SU-DHL-6 (cell line): ENCODE measurements at regions not wholly inside any gene's neighbourhood (a gene's known extent, or its start where the extent isn't known, plus 50 kb on each side); places are given as distances from the start of the nearest gene placed in this dataset.

Experiments
- H2AFZ ChIP-seq: fragments of 200-600 bp; sonication (generic); 2 replicates; pipeline ENCODE4 v1.6.1; 2014; ENCODE audit warnings: low read depth, mild to moderate bottlenecking, moderate library complexity, mixed read lengths, antibody characterized with exemption, low read length; ENCODE audit not compliant: severe bottlenecking
- H3F3A ChIP-seq: fragments of 200-600 bp; shearing (Covaris generic); 2 replicates; pipeline ENCODE4 v1.6.0; 2016; ENCODE audit warnings: antibody characterized with exemption, mild to moderate bottlenecking; ENCODE audit not compliant: insufficient read depth
- H3K27ac ChIP-seq: fragments of 200-600 bp; sonication (generic); 2 replicates; pipeline ENCODE4 v1.5.1; 2016; ENCODE audit warnings: low read depth, mild to moderate bottlenecking, low read length, moderate library complexity, mixed read lengths
- H3K27me3 ChIP-seq: fragments of 200-600 bp; sonication (generic), shearing (Covaris generic); 2 replicates; pipeline ENCODE4 v1.6.0; 2014; ENCODE audit warnings: mild to moderate bottlenecking, low read length
- H3K36me3 ChIP-seq: fragments of 200-600 bp; sonication (generic); 2 replicates; pipeline ENCODE4 v1.6.1; 2014; ENCODE audit warnings: mild to moderate bottlenecking, low read length, mixed read lengths
- H3K4me2 ChIP-seq: fragments of 300-600, 200-600 bp; shearing (Covaris generic), sonication (generic); 2 replicates; pipeline ENCODE4 v1.6.0; 2014; ENCODE audit warnings: low read length, low read depth, mild to moderate bottlenecking; ENCODE audit not compliant: poor library complexity, severe bottlenecking
- H3K4me3 ChIP-seq: fragments of 200-600 bp; sonication (generic); 2 replicates; pipeline ENCODE4 v1.5.1; 2014; ENCODE audit warnings: antibody characterized with exemption, low read length, mild to moderate bottlenecking, mixed read lengths; ENCODE audit not compliant: insufficient read depth, poor library complexity, severe bottlenecking
- H3K79me2 ChIP-seq: fragments of 200-600 bp; sonication (generic); 2 replicates; pipeline ENCODE4 v1.6.1; 2014; ENCODE audit warnings: mild to moderate bottlenecking, low read length, moderate library complexity; ENCODE audit not compliant: insufficient read depth
- H3K9ac ChIP-seq: fragments of 200-600 bp; sonication (generic); 2 replicates; pipeline ENCODE4 v1.7.0; 2014; ENCODE audit warnings: mild to moderate bottlenecking, low read length
- H3K9me2 ChIP-seq: fragments of 200-600 bp; sonication (generic); replicated peaks from 2 replicates; pipeline ENCODE4 v1.6.1; 2014; ENCODE audit warnings: low read length; ENCODE audit not compliant: insufficient read depth
- H3K9me3 ChIP-seq: fragments of 200-600 bp; sonication (generic); 2 replicates; pipeline ENCODE4 v1.6.1; 2014; ENCODE audit warnings: low read length, mixed read lengths; ENCODE audit not compliant: insufficient read depth
- H4K20me1 ChIP-seq: fragments of 200-600 bp; sonication (generic); 2 replicates; pipeline ENCODE4 v1.6.1; 2014; ENCODE audit warnings: low read depth, mild to moderate bottlenecking, antibody characterized with exemption, low read length, moderate library complexity, mixed read lengths
- CTCF ChIP-seq: fragments of 200-600 bp; sonication (generic); IDR thresholded peaks from one replicate; pipeline ENCODE4 v1.5.1; 2017; ENCODE audit warnings: antibody characterized with exemption, mild to moderate bottlenecking, low read length, moderate library complexity; ENCODE audit not compliant: insufficient read depth, poor library complexity, severe bottlenecking
- EZH2phosphoT487 ChIP-seq: fragments of 200-600 bp; sonication (generic), shearing (Covaris generic); conservative IDR thresholded peaks from 2 replicates; pipeline ENCODE4 v1.6.1; 2018; ENCODE audit warnings: mild to moderate bottlenecking, antibody characterized with exemption, low read length, moderate library complexity, mixed read lengths

GRCh38 chr1:221636096-221636495, 105.8 kb downstream of the DUSP10 start:
- H3K27me3 ChIP-seq, result no peaks in the 10 kb centered on the region
- no peaks in the 10 kb centered on the region for H3F3A ChIP-seq
- no peak overlapping the region for H2AFZ ChIP-seq
- no peak overlapping the region for H3K4me2 ChIP-seq
- TF ChIP-seq CTCF (no peak), EZH2phosphoT487 (no peak)
- H3K36me3 ChIP-seq, result no peaks in the 10 kb centered on the region
- no peaks in the 10 kb centered on the region for H4K20me1 ChIP-seq
- no peak overlapping the region for H3K27ac ChIP-seq
- no peak overlapping the region for H3K9ac ChIP-seq
- H3K79me2 ChIP-seq, result no peaks in the 10 kb centered on the region
- H3K9me3 ChIP-seq, result no peaks in the 10 kb centered on the region
- no peaks in the 10 kb centered on the region for H3K9me2 ChIP-seq
- no peak overlapping the region for H3K4me3 ChIP-seq

GRCh38 chr1:221636967-221637366, 104.9 kb downstream of the DUSP10 start:
- Histone ChIP-seq H3K4me2 (no peak overlapping the region), H3K9me2 (no peaks in the 10 kb centered on the region), H3K9me3 (no peaks in the 10 kb centered on the region), H4K20me1 (no peaks in the 10 kb centered on the region), H3K36me3 (no peaks in the 10 kb centered on the region), H3K27me3 (no peaks in the 10 kb centered on the region), H2AFZ (no peak overlapping the region), H3K27ac (no peak overlapping the region), H3F3A (no peaks in the 10 kb centered on the region), H3K4me3 (no peak overlapping the region), H3K79me2 (no peaks in the 10 kb centered on the region), H3K9ac (no peak overlapping the region)
- TF ChIP-seq EZH2phosphoT487, result no peak
- TF ChIP-seq CTCF, result no peak

- Histone ChIP-seq H3K9me2 (no peaks in the 10 kb centered on the region), H3K4me2 (no peak overlapping the region), H4K20me1 (no peaks in the 10 kb centered on the region), H3K9me3 (no peaks in the 10 kb centered on the region), H3K27ac (no peak overlapping the region), H3K9ac (no peak overlapping the region), H3K4me3 (no peak overlapping the region), H2AFZ (no peak overlapping the region), H3K27me3 (no peaks in the 10 kb centered on the region), H3F3A (no peaks in the 10 kb centered on the region), H3K79me2 (no peaks in the 10 kb centered on the region), H3K36me3 (no peaks in the 10 kb centered on the region)
- TF ChIP-seq EZH2phosphoT487 (no peak), CTCF (no peak)
These were observed 104.2 kb downstream of the DUSP10 start for GRCh38 chr1:221637641-221638041.
